GM21786 (cell line): ENCODE measurements at regions not wholly inside any gene's neighbourhood (a gene's known extent, or its start where the extent isn't known, plus 50 kb on each side); places are given as distances from the start of the nearest gene placed in this dataset.
"Not testable (repeated sequence)": the region's sequence is repeated elsewhere in the genome, so short reads cannot be mapped to it uniquely, and the experiment has no call there.

Source experiments
- ATAC-seq: cut with Tn5 transposase; IDR thresholded peaks from one replicate; pipeline ENCODE4 v1.9.1; 2021; ENCODE audit not compliant: unreplicated experiment

DNA sequence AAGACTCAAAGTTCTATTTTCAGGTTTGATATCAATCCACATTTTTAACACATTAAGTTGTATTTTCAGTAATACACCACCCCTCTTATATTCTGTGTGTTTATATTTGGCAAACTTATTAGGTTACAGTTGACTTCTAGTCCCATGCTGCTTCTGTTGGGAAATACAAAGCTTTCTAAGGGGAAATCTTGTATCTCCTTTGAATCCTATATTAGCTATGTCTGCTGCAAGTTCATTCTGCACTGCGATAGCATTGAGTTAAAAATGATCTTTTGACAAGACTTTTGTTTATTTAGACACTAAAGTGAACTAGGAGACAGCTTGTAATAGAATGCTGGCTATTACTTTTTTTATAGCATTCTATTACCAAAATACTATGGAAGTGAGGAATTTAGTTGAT lies 625.1 kb upstream of the ANKRD30A start:
- ATAC-seq, result no peak

DNA sequence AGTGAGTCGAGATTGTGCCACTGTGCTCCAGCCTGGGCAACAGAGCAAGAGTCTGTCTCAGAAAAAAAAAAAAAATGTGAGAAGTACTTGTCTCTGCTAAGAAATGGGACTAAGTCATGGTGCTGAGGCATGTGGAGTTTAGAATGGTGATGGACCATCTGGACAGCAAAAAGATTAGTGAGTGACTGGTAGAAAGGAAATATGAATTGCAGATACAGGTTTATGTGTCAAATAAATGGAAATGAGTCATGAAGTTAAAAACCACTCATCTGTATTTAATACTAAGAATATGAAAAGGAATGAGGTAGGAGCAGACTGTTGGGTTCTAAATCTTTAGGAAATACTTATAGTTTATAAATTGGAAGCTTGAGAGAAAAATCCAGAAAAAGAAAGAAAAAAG lies 625.7 kb upstream of the ANKRD30A start:
- no peak for ATAC-seq

DNA sequence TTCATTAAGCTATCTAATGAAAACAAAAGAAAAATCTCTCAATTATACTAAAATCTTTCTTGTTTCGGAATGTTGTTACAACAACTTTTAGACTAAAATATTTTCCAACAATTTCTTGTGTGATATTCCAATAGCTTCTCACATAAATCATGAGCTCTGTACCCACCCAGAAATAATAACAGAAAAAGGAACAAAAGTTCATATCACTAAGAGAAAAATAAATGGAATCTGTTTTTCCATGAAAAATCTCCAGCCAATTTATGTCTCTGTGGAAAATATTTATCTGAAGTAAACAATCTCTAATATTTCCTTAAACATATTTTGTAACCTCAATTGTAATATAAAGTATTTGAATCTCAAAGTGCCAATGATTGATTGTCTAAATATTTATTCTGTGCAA lies 628.6 kb upstream of the ANKRD30A start:
- no peak for ATAC-seq

GRCh38 chr10:36494371-36494770 lies 631.0 kb upstream of the ANKRD30A start:
- no peak for ATAC-seq

DNA sequence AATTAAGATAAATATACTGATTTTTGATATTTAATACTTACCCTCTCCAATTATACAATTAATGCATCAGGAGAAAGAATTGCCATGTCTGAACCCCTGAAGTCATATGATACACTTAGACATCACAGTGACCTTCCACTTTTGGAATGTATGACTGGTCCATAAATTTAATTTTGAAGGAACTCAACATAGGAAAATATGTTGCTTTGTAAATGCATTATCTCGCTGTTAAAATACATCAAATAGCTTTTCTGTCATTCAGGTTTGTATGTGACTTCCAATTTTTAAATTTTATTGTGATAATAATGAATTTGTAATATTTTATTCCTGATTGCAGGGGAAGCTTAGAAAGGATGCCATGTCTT lies 631.9 kb upstream of the ANKRD30A start:
- ATAC-seq, result no peak

GRCh38 chr10:36492590-36493515 lies 632.5 kb upstream of the ANKRD30A start:
- ATAC-seq, result no peak

DNA sequence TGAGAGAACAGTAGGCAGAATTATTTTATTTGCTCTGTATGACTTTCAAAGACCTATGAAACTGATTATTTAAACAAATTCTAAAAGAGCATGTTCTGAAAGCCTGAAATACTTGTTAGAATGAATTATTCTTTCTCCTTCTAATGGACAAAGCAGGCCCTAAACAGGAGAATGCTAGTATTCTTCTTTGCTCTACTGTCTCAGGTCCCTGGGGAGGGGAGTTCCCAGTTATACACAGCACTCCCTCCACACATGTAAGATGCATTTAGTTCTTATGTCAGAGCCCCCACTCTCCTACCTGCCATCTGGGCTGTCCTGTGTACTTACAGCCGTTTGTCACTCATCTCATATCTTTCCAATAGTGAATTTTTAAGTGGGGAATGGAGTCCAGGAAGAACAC lies 633.5 kb upstream of the ANKRD30A start:
- ATAC-seq, result no peak

- no peak for ATAC-seq
These were observed 635.7 kb upstream of the ANKRD30A start for GRCh38 chr10:36489611-36490228.

- no peak for ATAC-seq
These were observed 636.2 kb upstream of the ANKRD30A start for GRCh38 chr10:36489181-36489580.

GRCh38 chr10:36488579-36488978 lies 636.8 kb upstream of the ANKRD30A start:
- no peak for ATAC-seq

GRCh38 chr10:36479073-36479472 lies 646.3 kb upstream of the ANKRD30A start:
- no peak for ATAC-seq

GRCh38 chr10:36476399-36476798 lies 649.0 kb upstream of the ANKRD30A start:
- ATAC-seq, result no peak

- no peak for ATAC-seq
These were observed 649.7 kb upstream of the ANKRD30A start for GRCh38 chr10:36475746-36476145.

DNA sequence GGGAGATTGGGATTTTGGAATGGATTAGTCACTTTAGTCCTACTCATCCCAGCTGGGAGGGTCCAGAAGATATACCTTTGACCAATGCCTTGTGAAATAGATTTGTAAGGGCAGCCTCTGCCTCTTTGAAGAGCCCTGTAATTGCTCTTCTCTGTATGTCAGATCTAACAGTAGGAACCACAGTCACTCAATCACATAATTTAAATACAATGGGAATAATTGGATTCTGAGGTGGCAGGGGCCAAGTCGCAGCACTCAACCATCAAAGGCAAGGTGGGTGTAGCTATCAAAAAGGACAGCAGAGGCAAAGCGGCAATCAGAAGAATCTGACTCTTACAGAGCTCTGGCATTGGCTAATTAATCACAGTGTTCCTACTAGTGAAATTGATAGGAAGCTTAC lies 650.9 kb upstream of the ANKRD30A start:
- ATAC-seq, result no peak

DNA sequence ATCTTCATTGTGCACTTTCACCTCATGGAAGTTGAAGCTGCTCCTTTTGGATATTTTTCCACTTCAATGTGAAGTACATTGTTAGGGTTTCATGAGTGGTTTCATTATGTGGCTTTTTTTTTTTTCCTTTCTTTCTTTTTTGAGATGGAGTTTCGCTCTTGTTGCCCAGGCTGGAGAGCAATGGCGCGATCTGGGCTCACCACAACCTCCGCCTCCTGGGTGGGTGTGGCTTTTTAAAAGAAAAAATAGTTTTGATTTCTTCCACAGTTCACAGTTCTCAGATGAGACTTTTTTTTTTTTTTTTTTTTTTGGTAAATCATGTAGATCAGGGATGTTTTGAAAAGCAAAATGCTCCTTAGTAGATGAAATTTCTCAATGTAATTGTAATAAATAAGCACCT lies 652.3 kb upstream of the ANKRD30A start:
- ATAC-seq, result no peak

DNA sequence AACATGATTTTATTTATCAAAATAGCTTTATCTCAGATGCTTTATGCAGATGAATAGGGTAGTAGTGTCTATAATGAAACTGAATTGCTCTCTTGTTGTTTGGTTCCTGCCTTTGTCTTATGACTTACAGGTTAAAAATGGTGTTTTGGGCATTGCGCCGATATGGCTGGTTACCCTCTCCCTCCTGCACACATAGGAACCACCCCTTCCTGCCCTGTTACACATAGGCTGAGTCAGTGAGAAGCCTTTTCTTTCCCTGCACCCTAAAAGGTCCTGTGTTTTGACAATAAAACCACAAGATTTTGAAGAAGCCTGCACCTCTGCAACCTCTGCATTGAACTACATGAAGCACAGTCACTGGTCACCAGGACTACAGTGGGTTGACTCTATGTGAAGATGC lies 655.8 kb upstream of the ANKRD30A start:
- ATAC-seq, result no peak

- no peak for ATAC-seq
These were observed 656.8 kb upstream of the ANKRD30A start for GRCh38 chr10:36468620-36469019.

DNA sequence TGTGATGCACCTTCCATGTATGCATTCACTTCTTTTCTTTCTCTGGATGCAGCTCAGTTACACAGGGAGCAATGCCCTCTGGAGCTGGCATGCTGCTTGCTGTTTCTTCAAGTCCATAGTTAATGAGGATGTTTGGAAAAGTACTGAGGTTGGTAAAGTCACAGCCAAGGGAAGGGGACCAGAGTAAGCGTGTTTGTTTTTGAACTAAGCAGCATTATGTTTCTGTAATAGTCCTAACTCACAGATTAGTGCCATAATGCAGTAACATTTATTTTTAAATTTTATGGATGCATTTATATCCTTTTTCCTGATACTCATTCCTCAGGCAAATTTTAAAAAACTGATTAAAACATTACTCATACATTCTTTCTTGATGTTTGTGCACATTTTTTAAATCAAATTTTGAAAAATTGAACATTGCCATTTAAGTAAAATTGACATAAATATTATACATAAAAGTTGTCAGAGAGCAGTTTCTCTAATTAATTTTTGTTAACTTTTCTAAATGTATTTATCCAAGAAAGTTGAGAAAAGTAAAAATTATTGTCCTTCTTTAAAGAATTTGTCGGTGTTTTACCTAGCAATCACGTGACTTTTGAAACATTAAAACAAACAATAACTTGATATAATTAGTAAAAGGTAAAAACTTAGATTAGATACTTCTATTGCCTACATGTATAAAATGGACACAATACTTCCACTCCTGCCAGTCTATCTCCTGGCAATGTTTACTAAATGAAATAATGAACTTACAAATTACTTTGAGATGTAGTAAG lies 659.6 kb upstream of the ANKRD30A start:
- ATAC-seq, result no peak

GRCh38 chr10:36464291-36464690 lies 661.1 kb upstream of the ANKRD30A start:
- ATAC-seq, result no peak

GRCh38 chr10:36463390-36463789 lies 662.0 kb upstream of the ANKRD30A start:
- ATAC-seq, result no peak

GRCh38 chr10:36462194-36462593 lies 663.2 kb upstream of the ANKRD30A start:
- no peak for ATAC-seq

DNA sequence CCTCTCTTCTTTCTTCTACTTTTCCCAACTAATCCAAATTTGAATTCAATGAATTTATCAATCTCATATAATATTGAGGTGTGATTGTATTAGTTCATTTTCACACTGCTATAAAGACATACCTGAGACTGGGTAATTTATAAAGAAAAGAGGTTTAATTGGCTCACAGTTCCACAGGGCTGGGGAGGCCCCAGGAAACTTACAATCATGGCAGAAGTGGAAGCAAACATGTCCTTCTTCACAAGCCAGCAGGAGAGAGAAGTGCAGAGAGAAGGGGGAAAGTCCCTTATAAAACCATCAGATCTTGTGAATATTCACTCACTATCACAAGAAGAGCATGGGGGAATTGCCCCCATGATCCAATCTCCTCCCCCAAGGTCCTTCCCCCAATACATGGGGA lies 667.0 kb upstream of the ANKRD30A start:
- not testable (repeated sequence) for ATAC-seq
